Stimulated activated CD4-positive, alpha-beta T cell treated with anti-CD3 and anti-CD28 coated beads, Interleukin-1b, Interleukin-23, amount 100 ng/mL, for 24 hours (primary cell): ENCODE measurements at regions not wholly inside any gene's neighbourhood (a gene's known extent, or its start where the extent isn't known, plus 50 kb on each side); places are given as distances from the start of the nearest gene placed in this dataset.

Source experiments
- DNase-seq, 4 experiments: peaks; one replicate each; pipeline ENCODE4 v3.0.0-alpha.2; 2020; ENCODE audit warnings: low read depth in 4 of 4, low spot score in 1 of 4

DNA sequence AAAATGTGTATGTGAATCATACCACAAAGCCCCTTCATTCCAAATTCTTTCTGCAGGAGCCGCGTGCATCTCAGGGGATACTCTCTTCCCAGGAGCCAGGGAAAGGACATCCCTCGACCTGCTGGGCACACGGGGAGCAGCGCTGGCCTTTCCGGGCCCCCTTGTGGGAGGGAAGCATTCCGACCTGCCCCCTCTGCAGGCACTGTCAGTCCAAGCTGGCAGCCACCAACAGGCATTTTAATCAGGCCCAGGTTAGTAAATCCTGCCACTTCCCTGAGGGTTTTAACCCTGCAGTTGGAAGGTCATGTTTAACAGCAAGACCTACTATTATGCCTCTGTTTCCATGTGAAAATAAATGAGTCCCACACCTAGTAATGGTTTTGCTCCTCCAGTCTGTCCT is 391.5 kb downstream of the SHANK2 start:
- DNase-seq: no peak

DNA sequence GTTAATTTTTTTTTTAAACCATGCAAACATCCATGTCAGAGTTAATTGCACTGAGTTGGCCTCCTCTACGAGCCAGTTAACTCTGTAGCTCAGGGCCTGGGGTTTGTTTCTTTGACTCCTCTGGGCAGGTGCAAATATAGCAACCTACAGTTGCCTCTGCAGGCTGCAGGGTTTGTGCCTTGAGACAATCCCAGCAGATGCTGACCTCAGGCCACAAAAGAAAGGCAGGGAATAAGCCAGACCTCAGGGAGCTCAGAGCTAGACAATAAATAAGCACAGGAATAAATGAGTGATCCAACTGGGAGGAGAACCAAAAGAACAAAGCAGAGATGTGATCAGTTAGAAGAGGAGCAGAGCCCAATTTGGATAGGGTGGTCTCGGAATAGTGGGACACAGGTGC is 390.8 kb downstream of the SHANK2 start:
- DNase-seq: no peak

DNA sequence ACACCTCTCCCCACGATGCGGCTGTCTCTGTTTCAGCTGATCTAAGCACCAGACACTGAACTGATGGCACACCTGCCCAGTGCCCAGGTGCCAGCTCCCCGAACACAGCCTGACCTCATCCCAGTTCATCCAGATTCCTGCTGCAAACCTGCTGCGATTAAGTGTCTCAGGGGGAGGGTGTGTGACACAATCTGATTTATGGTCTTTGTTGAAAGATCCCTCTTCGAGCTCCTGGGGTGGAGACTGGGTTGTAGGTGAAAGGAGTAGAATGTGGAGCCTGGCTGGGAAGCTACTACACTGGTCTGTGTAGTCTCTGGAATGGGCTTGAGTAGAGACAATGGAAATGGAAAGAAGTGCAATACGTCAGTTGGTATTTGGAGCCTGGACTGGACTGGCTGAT is 390.3 kb downstream of the SHANK2 start:
- DNase-seq: no peak

DNA sequence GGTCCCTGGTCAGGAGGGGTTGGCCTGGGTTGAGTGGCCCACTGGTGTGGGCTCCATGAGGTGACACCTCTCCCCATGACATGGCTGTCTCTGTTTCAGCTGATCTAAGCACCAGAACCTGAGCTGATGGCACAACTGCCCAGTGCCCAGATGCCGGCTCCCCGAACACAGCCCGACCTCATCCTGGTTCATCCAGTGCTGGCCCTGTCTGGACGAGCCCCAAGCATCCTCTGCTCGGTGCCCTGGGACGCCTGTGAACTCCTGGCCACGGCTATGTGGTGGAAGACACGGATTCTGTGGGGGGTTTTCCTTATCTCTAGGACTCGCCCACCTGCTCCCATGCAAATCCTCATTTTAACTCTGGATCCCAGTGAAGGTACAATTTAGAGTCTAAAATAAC is 389.2 kb downstream of the SHANK2 start:
- DNase-seq: no peak

DNA sequence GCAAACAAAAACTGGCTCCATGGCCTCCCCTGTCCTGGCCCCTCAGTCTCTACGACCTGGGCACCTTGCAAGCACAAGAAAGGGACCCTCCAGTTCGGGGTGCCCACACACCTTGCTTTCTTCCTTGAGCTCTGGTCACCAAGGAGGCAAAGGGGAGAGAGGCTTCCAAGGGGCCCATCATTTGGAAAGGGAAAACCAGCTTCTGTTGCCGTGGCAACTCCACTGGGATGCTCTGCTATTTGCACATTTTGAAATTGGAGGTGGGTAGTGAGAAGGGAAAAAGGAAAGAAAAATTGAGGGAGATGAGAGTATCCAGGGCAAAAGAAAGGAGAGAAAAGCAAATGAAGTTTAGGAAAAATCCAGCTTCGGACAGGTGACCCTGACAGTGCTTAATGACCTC is 388.4 kb downstream of the SHANK2 start:
- no peak for DNase-seq

DNA sequence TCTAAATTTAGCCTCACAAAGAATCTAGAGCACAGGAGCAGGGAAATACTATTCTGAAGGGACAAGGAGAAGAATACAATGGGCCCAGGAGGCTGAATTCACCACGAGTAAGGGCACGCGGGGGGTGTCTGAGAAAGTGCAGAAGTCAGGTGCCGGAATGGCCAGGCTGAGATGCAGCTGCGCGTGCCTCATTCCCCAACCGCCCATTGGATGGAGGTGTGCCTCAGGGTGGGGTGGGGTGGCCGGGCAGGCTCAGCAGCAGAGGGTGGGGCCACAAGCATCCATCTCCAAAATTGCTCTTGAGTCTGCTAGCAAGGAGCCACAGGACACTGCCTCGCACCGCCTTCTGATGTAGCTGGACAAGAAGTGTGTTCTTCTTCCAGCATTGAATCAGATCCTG is 387.0 kb downstream of the SHANK2 start:
- DNase-seq: no peak

DNA sequence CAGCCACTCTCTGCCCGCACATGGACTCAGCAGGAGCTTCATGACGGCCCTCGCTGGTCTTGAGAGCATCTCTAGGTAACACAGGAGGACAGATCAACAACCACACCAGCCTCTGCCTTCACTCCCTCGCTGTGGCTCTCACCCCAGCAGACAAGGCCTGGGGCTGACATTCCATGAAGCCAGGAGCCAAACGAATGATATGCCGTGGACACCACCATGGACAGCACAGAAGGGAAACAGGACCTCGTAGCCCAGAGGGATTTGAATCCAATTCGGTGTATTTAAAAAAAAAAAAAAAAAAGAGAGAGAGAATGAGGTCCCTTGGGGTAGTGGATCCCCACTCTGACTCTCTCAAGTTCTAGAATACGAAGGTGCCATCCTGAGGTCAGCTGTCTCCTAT is 385.5 kb downstream of the SHANK2 start:
- no peak for DNase-seq

DNA sequence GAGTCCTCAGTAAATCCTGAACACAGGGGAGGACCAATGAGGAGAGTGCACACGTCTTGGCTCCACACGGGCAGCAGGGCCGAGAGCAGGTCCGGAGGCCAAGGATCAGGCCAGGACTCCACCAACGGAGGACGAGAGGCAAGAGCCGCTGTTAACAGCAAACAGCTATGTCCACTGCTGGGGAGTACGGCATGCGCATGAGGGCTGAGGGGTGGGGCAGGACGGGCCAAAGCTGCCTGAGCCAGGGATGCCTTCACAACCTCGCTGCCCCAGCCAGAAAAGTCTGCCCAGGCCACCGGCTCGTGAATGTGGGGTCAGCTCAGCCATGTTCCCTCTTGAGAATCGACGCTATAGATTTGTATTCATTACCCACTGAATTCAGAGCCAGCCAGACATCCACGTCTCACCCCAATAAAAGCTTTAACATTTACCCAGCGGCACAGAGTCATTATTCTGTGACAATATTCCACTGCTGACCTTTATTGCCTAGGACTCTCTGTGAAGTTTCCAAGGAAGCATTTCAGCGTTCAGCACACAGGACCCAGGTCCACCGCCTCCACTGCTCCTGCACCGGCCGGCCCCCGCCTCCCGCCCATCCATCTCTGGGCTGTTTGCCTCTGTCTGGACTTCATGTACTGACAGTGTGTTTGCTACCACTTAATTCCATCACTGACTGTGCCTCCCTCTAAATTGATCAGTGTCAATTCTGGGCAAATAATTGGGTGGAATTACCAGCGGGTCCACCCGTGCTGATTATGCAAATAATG is 384.9 kb downstream of the SHANK2 start:
- no peak for DNase-seq

DNA sequence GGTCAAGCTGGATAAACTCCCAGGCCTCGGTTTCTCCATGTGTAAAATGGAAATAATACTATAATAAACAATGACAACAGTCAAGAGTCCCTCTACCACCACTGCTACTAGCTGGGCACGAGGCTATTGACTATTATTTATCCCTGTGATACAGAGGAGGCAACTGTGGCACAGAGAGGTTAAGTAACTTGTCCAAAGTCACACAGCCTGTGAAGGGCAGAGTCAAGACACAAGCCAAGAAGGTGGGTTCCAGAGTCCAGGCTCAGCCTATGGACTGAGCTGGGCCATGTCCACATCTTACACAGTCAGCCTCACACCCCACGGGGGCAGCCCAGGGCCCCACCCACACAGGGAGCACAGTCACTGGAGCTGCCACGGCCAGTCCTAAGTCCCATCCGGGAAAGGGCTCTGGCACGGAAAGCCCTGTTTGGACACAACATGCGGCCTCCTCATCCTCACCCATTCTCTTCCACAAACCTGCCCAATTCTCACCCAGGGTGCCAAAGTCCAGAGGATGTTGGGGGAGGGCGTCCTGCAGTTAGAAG is 384.0 kb downstream of the SHANK2 start:
- DNase-seq: no peak

DNA sequence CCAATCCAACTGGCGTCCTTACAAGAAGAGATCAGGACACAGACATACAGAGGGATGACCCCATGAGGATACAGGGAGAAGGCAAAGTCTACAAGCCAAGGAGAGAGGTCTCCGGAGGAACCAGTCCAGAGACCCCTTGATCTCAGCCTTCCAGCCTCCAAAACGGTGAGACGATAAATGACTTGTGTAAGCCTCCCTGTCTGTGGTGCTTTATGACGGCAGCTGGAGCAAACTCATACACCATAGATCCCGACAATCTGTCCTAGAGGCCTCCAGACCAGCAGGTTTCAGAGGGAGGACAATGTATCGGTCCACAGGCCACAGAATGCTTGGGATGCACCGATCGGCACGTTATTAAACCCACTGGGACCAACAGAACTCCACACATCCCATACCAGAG is 383.3 kb downstream of the SHANK2 start:
- DNase-seq: no peak

DNA sequence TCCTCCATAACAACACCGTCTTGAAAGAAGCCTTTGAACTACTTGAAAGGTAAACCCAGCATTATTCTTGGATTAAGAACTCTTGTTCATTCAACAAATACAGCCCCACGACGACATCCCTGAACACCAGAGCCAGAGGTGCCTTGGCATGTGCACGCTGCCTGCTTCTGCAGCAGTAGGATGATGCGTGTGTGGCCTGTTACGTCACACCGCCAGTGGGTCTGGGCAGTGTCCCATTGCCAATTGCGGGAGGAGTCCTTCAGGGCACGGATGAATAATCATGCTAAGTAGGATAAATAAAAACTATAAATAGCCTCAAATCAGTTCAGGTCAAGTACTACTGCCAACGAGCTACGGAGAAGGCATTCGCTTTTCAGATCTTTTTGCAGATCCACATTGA is 380.5 kb downstream of the SHANK2 start:
- no peak for DNase-seq

DNA sequence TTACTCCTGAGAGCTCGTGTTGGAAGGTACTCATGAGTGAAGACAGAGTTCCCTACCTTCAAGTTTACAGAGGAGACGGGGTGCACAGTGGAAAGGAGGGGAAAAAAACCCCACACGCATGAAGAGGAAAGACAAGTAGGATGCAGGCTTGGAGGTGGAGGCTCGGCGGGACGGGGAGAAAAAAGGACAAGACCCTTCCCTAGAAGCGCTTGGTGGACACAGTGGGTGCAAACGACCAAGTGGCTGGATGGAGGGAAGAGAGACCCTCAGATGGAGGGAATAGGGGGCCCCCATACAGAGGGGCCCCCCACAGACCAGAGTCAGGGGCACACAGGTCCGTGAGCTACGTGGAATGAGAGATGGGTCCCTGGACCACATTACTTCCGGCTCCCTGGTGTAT is 380.1 kb downstream of the SHANK2 start:
- no peak for DNase-seq

DNA sequence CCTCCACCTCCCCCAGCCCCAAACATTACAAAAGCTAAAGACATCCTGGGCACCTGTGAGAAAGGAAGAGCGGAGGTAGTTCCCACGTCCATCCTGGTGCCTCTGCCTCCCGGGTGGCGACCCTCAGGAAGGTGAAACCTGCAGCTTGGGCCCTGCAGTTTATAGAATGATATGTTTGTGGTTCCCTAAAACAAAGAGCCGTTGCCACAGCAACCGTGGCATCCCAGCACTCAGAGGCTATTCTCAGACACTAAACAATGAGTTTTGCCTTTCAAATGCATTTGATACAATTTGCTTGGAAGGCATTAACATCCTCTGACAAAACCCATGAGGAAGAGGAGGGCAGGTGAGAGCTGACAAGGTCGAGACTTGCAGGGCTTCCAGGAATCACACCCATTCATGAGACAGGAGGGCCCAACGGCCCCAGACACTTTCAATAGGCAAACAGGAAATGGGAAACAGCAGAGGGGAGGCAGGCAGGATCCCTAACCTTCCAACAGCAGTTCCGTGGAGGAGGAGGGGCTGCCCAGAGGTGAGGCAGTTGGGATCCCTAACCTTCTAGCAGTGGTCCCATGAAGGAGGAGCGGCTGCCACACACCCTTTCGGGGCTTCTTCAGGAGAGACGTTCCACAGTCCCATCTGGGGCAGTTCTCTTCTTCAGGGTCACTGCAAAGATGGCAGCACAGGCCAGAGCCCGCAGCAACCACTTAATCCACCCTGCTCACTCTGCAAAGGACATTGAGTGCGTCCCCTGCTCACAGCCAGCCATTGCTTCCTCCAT is 379.2 kb downstream of the SHANK2 start:
- no peak for DNase-seq

DNA sequence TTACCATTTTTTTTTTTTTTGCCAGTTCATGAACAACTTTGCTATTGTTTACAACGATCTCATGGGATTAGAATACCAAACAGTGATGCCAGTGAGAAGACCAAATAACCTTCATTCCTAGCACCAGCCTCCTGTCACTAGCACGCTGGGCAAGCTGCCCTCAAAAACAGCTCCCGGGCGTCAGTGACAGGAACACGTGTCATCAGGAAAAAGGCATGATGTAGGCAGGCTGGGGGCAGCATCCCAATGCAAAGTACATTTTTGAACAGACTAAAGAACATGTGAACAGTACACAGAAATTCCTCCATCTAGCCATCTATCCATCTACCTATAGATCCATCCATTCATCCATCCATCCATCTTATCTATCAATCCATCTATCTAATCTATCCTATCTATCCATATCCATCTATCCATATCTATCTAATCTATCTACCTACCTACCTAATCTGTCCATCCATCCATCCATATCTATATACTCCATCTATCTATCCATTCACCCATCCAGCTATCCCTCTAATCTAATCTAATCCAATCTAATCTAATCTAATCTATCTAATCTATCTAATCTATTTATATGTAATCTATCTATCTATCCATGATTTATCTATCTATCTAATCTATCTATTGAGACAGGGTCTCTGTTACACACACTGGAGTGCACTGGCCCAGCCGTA is 378.5 kb downstream of the SHANK2 start:
- no peak for DNase-seq

DNA sequence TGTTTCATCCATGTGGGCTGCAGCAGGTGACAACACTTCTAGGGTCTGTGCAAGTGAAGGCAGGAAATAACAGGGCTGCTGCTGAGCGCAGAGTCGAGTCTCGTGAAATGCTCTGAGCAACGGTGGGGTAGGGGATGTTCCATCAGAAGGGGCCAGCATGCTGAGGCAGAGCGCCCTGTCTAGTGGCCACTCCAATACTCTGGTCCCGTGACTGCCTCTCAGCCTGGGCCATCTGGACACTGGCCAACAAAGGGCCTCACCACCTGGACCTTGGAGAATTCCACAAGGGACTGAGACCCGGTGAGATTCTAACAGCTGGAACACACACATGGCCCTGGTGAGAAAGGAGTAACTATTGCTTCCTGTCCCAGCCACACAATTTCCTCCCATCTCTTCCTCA is 375.7 kb downstream of the SHANK2 start:
- no peak for DNase-seq

DNA sequence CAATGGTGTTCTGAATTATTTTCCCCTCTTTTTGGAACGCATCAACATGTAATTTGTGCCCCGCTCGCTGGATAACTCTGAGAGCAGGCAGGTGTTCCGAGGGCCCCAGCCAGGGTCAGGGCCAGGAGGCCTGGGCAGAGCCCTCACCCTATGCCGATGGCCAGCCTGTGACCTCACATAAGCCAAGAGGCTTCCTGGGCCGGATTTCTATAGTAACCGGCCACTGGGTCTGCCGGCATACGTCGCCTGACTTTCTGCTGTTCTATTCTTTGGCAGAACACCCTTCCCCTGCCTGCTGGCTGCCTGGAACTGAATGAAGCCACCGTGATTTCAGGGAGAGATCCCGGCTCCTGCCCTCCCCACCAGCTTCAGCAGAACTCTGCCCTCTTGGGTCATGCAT is 375.2 kb downstream of the SHANK2 start:
- DNase-seq: no peak

DNA sequence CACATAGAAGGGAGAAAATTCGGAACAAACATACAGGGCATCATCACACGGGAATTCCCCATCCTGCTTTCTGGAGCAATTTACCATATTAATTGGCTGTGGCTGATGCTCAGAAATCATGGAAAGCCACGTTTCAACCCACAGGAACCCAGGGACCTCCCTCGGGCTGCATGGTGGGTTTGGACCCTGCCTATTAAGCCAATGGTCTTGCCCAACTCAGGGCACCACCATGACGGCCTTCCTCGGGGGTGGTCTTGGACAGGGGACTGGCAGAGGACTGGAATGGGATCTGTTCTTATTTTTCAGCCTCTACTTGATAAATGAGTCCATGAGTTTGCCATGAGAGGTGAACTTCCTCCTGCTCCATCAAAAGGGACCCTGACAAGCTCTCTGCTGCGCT is 374.0 kb downstream of the SHANK2 start:
- no peak for DNase-seq

DNA sequence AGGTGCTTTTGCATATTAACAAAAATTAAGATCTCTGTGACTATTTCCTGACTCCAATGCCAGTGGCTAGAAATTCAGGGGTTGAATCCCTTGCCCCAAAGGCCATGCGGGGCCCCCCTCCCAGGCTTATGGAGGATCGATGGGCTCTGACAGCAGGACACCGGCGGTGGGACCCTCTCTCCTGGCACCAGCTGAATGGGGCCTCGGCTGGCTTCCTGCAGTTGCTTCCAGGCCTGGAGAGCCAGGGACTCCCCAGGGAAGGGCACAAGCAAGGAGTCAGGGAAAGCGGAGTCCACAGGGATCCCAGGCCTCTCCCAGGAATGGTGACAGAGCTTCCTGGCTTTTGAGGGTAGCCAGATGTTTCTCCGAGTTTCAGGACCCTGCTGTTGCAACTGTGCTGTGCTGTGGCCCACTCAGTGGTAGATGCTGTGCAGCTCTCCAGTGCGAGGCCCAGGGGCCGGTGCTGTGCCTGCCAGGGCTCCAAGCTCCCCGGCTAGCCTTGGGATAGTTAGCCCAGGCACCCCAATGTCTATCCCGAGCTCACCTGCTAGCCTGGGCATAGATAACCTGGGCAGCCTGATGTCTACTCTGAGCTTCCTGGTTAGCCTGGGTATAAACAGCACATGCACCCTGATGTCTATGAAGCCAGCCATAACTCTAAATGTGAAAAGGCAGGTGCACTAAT is 372.6 kb downstream of the SHANK2 start:
- no peak for DNase-seq

DNA sequence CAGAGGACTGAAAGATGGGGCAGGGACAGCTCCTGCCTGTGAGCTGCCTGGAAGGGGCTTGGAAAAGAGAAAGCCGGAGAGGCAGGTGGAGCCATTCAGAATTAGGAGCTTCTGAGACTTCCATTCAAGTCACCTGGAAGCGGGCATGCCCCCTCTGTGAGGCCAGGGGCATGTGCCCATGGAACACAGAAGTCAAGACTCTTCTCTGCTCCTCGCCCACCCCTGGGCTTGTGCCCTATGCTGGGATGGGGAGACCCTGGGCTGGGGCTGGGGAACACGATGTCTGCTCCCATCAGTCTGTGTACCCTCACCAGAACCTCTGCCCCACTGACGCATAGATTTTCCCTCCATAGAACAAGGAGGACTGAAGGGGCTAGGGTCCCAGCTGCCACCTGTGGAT is 372.0 kb downstream of the SHANK2 start:
- no peak for DNase-seq

DNA sequence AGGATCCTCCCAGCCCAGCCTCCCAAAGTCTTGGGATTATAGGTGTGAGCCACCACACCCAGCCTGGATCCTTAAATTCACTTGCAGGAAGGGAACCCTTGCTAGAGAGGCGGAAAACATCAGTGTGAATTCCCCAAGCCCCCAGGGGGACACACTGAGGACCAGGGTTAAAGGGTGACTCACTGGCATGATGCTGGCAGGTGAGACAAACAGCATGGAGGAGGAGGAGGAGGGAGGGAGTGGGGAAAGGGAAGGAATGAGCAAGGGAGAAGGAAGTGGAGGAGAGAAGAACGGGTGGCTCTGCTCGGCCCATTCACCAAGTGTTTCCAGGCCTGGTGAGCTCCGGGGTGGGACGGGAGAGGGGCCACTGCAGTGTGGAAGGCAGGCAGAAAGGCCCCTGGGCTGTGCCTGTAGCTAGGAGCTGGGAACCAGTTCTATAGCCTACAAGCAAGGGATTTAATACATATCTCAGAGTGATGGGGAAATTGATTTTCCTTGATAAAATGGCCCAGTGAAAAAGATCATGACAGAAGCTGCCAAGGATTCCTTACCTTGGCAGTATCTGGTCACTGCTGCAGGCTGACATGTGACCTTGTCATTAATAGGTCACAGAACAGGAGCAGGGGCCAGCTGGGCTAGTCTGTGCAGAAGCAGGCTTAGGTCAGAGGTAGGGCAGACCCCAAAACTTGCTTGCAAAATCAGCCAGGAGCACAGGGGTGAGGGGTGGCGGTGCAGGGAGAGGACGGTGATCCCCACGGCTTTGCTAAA is 370.2 kb downstream of the SHANK2 start:
- DNase-seq: no peak

DNA sequence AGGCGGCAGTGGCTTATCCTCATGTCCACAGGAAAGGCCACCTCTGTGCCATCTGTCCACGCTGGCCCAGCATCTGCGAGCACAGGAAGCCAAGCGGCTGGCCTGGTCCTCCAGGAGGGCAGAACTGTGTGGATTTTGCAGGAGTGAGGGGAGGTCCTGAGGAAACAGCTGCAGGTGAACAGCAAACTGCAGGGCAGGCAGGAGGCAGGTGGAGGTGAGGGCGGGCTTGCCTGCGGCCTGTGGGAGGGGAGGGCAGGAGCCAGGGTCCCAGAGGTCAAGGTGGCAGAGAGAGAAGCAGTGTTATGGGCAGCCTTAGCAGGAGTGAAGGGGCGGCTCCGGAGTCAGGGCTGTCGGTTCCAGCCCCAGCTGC is 369.7 kb downstream of the SHANK2 start:
- no peak for DNase-seq
